Panc1 (cell line): ENCODE measurements at regions not wholly inside any gene's neighbourhood (a gene's known extent, or its start where the extent isn't known, plus 50 kb on each side); places are given as distances from the start of the nearest gene placed in this dataset.

Source experiments
- ATAC-seq: fragments of 200-7000 bp; cut with Tn5 transposase; 2 replicates; pipeline ENCODE4 v1.9.1; 2020; ENCODE audit warnings: mild to moderate bottlenecking, moderate library complexity
- BruUV-seq: library from RNA; stranded (reverse); fragments of 400-500 nt; replicated peaks from 2 replicates; lab custom pipeline; 2021; lab: Mats Ljungman, UMichigan
- CTCF ChIA-PET: fragments of 300-600 bp; sonication (Branson Sonifier 250); formaldehyde crosslinking; loops from one replicate; lab custom pipeline; 2022; ENCODE audit warnings: antibody characterized with exemption; lab: Charles Lee
- POLR2A ChIA-PET: fragments of 300-600 bp; sonication (Branson Sonifier 250); formaldehyde crosslinking; loops from one replicate; lab custom pipeline; 2022; ENCODE audit warnings: antibody characterized with exemption; lab: Charles Lee
- DNase-seq: peaks from one replicate; pipeline ENCODE4 v3.0.0-alpha.2; 2010; ENCODE audit warnings: low read depth, low spot score
- H3K27ac ChIP-seq: 2 replicates; pipeline ENCODE4 v1.5.1; 2011; ENCODE audit warnings: mild to moderate bottlenecking, low read length, inconsistent platforms
- H3K27me3 ChIP-seq: fragments of 200-500 bp; sonication (Bioruptor generic); 2 replicates; pipeline ENCODE4 v1.6.0; 2014; ENCODE audit warnings: low read length, inconsistent platforms; ENCODE audit not compliant: control insufficient read depth, insufficient read depth
- H3K36me3 ChIP-seq: fragments of 200-500 bp; sonication (Bioruptor generic); 2 replicates; pipeline ENCODE4 v1.5.1; 2014; ENCODE audit warnings: inconsistent platforms, mild to moderate bottlenecking, low read length, moderate library complexity; ENCODE audit not compliant: control insufficient read depth, insufficient read depth
- H3K4me1 ChIP-seq: 2 replicates; pipeline ENCODE4 v1.5.1; 2011; ENCODE audit warnings: inconsistent platforms, mild to moderate bottlenecking, low read length, moderate library complexity; ENCODE audit not compliant: control insufficient read depth, insufficient read depth
- H3K4me3 ChIP-seq, 2 experiments: 2 replicates each; pipeline ENCODE4 v1.5.1; 2011 to 2012; ENCODE audit warnings: low read depth in 2 of 2, low read length in 2 of 2, mild to moderate bottlenecking in 2 of 2, inconsistent platforms in 1 of 2, moderate library complexity in 1 of 2
- H3K9me3 ChIP-seq: fragments of 200-500 bp; sonication (Bioruptor generic); 2 replicates; pipeline ENCODE4 v1.5.1; 2014; ENCODE audit warnings: low read depth, mild to moderate bottlenecking, inconsistent platforms, low read length, moderate library complexity; ENCODE audit not compliant: control insufficient read depth, insufficient read depth
- POLR2AphosphoS5 ChIP-seq: IDR thresholded peaks from 2 replicates; pipeline ENCODE4 v1.6.1; 2012; ENCODE audit warnings: mild to moderate bottlenecking, low read depth, low read length, moderate library complexity
- SIN3A ChIP-seq: IDR thresholded peaks from 2 replicates; pipeline ENCODE4 v1.6.1; 2012; ENCODE audit warnings: low read depth, mild to moderate bottlenecking, low read length, moderate library complexity, borderline replicate concordance; ENCODE audit not compliant: insufficient read depth
- TCF7L2 ChIP-seq: IDR thresholded peaks from 2 replicates; pipeline ENCODE4 v1.6.1; 2011; ENCODE audit warnings: mild to moderate bottlenecking, low read depth, low read length, inconsistent platforms
- in situ Hi-C: cut with HindIII; loops from 2 replicates; pipeline ENCODE4 v1.10.0; 2016; ENCODE audit warnings: low sequenced_read_pairs, low pct_unique_long_range_greater_than_20kb
- intact Hi-C: fragments of 100-400 bp; cut with micrococcal nuclease; formaldehyde crosslinking; loops from one replicate; pipeline ENCODE4 v1.10.0; 2022; ENCODE audit not compliant: unreplicated experiment
- TF ChIP-seq, protein P1 (sequence below), 2 experiments: IDR thresholded peaks; 2 replicates each; pipeline ENCODE4 v1.6.1; 2011 to 2012; ENCODE audit warnings: low read depth in 2 of 2, control low read depth in 1 of 2, low read length in 1 of 2, mild to moderate bottlenecking in 1 of 2, moderate library complexity in 1 of 2; ENCODE audit not compliant: insufficient read depth in 1 of 2
- TF ChIP-seq, protein P2 (sequence below): fragments of 450-650 bp; IDR thresholded peaks from 2 replicates; pipeline ENCODE4 v1.5.1; 2017; ENCODE audit warnings: mild to moderate bottlenecking

DNA sequence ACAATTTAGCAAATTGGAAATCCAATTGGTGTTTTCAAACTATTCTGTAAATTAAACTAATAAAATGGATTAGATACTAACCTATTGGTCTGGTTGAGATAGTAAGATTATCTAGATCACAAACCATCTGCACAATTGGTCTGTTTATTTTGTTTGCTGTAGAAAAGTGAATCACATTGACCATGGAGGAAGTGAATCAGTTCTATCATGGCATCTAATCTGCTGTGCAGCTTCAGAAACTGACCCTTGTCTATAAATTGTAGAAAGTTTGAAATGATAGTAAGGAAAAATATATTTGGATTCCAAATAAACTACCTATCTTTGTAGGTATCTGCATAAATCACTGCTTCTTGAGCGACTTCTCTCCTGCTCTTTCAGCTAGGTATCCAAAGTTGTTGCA lies 1865.4 kb downstream of the MAT2B start:
- H3K27ac ChIP-seq, result no peak overlapping the region
- intact Hi-C loops, result no loop called here
- H3K4me3 ChIP-seq, result no peak overlapping the region
- no peaks in the 10 kb centered on the region for H3K27me3 ChIP-seq
- H3K9me3 ChIP-seq, result no peaks in the 10 kb centered on the region
- CTCF ChIA-PET, result interaction anchor here (0.6 kb wide), 1 partner anchor 96 kb away, joined by 3 read pairs; no protein-coding TSS in a partner anchor
- POLR2A ChIA-PET, result no interaction called here
- TF ChIP-seq, protein P1, sequence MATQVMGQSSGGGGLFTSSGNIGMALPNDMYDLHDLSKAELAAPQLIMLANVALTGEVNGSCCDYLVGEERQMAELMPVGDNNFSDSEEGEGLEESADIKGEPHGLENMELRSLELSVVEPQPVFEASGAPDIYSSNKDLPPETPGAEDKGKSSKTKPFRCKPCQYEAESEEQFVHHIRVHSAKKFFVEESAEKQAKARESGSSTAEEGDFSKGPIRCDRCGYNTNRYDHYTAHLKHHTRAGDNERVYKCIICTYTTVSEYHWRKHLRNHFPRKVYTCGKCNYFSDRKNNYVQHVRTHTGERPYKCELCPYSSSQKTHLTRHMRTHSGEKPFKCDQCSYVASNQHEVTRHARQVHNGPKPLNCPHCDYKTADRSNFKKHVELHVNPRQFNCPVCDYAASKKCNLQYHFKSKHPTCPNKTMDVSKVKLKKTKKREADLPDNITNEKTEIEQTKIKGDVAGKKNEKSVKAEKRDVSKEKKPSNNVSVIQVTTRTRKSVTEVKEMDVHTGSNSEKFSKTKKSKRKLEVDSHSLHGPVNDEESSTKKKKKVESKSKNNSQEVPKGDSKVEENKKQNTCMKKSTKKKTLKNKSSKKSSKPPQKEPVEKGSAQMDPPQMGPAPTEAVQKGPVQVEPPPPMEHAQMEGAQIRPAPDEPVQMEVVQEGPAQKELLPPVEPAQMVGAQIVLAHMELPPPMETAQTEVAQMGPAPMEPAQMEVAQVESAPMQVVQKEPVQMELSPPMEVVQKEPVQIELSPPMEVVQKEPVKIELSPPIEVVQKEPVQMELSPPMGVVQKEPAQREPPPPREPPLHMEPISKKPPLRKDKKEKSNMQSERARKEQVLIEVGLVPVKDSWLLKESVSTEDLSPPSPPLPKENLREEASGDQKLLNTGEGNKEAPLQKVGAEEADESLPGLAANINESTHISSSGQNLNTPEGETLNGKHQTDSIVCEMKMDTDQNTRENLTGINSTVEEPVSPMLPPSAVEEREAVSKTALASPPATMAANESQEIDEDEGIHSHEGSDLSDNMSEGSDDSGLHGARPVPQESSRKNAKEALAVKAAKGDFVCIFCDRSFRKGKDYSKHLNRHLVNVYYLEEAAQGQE (IDR thresholded peaks at IDR 0.05; ENCODE audit: insufficient read depth in 1 of 2, low read depth in 2 of 2, low read length in 1 of 2), result no peak
- TF ChIP-seq TCF7L2 (no peak), SIN3A (no peak), POLR2AphosphoS5 (no peak)
- TF ChIP-seq, protein P2, sequence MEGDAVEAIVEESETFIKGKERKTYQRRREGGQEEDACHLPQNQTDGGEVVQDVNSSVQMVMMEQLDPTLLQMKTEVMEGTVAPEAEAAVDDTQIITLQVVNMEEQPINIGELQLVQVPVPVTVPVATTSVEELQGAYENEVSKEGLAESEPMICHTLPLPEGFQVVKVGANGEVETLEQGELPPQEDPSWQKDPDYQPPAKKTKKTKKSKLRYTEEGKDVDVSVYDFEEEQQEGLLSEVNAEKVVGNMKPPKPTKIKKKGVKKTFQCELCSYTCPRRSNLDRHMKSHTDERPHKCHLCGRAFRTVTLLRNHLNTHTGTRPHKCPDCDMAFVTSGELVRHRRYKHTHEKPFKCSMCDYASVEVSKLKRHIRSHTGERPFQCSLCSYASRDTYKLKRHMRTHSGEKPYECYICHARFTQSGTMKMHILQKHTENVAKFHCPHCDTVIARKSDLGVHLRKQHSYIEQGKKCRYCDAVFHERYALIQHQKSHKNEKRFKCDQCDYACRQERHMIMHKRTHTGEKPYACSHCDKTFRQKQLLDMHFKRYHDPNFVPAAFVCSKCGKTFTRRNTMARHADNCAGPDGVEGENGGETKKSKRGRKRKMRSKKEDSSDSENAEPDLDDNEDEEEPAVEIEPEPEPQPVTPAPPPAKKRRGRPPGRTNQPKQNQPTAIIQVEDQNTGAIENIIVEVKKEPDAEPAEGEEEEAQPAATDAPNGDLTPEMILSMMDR, result no peak
- no peaks in the 10 kb centered on the region for H3K4me1 ChIP-seq
- in situ Hi-C loops, result no loop called here
- DNase-seq (no peak), ATAC-seq (no peak)
- no peaks in the 10 kb centered on the region for H3K36me3 ChIP-seq
- no TSS peak for BruUV-seq

DNA sequence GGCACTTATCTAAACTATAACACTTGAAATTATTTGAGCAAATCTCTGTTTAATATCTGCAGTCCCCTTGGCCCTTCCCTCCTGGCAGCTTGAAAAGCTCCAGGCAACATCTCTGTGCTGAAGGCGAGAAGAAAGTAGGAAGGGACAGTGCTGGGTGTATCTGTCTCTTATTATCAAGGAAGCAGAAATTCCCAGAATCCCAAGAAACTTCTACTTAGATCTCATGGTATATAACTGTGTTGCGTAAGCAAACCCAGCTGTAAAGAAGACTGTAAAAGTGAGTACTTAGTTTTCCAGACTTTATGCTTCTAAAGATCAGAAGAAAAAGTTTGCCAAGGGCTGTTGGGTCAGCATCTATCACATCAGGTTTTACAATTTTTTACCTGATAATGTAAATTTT lies 1869.8 kb downstream of the MAT2B start:
- TF ChIP-seq, protein P1 (IDR thresholded peaks at IDR 0.05; ENCODE audit: insufficient read depth in 1 of 2, low read depth in 2 of 2, low read length in 1 of 2), result no peak
- TF ChIP-seq TCF7L2 (no peak), POLR2AphosphoS5 (no peak), SIN3A (no peak)
- TF ChIP-seq, protein P2, result no peak
- no peak overlapping the region for H3K27ac ChIP-seq
- BruUV-seq, result no TSS peak
- intact Hi-C loops (no loop called here), in situ Hi-C loops (no loop called here)
- H3K4me1 ChIP-seq, result no peaks in the 10 kb centered on the region
- H3K9me3 ChIP-seq, result no peaks in the 10 kb centered on the region
- no peaks in the 10 kb centered on the region for H3K27me3 ChIP-seq
- ATAC-seq, result no peak
- no peak overlapping the region for H3K4me3 ChIP-seq
- CTCF ChIA-PET, result no interaction called here
- POLR2A ChIA-PET, result no interaction called here
- H3K36me3 ChIP-seq, result no peaks in the 10 kb centered on the region
- DNase-seq, result no peak
